ENCODE measurements at regions not wholly inside any gene's neighbourhood (a gene's known extent, or its start where the extent isn't known, plus 50 kb on each side); places are given as distances from the start of the nearest gene placed in this dataset.

- TF ChIP-seq, protein P1, sequence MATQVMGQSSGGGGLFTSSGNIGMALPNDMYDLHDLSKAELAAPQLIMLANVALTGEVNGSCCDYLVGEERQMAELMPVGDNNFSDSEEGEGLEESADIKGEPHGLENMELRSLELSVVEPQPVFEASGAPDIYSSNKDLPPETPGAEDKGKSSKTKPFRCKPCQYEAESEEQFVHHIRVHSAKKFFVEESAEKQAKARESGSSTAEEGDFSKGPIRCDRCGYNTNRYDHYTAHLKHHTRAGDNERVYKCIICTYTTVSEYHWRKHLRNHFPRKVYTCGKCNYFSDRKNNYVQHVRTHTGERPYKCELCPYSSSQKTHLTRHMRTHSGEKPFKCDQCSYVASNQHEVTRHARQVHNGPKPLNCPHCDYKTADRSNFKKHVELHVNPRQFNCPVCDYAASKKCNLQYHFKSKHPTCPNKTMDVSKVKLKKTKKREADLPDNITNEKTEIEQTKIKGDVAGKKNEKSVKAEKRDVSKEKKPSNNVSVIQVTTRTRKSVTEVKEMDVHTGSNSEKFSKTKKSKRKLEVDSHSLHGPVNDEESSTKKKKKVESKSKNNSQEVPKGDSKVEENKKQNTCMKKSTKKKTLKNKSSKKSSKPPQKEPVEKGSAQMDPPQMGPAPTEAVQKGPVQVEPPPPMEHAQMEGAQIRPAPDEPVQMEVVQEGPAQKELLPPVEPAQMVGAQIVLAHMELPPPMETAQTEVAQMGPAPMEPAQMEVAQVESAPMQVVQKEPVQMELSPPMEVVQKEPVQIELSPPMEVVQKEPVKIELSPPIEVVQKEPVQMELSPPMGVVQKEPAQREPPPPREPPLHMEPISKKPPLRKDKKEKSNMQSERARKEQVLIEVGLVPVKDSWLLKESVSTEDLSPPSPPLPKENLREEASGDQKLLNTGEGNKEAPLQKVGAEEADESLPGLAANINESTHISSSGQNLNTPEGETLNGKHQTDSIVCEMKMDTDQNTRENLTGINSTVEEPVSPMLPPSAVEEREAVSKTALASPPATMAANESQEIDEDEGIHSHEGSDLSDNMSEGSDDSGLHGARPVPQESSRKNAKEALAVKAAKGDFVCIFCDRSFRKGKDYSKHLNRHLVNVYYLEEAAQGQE (IDR thresholded peaks at IDR 0.05; ENCODE audit: insufficient read depth in 1 of 2, low read depth in 2 of 2, low read length in 2 of 2): no peak
- no peak for TF ChIP-seq POLR2AphosphoS5 (IDR thresholded peaks at IDR 0.05; ENCODE audit: low read depth, low read length)
Observed at GRCh38 chr2:43165378-43166069, 60.9 kb downstream of the ZFP36L2 start.

All from PFSK-1 (cell line).